ENCODE measurements at regions not wholly inside any gene's neighbourhood (a gene's known extent, or its start where the extent isn't known, plus 50 kb on each side); places are given as distances from the start of the nearest gene placed in this dataset.

DNA sequence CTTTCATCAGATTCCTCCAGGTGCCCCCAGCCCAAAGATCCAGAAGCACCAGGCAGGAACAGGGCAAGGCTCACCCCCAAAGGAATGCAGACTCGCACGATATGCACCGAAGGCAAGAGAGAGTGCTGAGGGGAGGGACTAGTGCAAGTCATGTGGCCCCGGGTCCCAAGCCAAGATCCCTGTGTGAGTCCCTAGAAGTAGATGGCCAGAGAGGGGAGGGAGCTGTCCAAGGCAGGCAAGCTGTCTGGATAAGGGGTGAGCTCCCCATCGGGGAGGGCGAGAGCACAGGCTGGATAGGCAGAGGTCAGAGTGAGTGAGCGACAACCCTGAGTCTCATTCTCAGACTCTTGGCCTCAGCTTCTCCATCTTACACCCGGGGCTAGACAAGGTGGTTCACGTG, 171.5 kb upstream of the LINGO1 start:
- TF ChIP-seq POLR2A (IDR thresholded peaks at IDR 0.05; ENCODE audit: low read length) = no peak
- TF ChIP-seq GATA1 (IDR thresholded peaks at IDR 0.05; ENCODE audit: low read depth, low read length) = no peak
